ENCODE measurements at regions not wholly inside any gene's neighbourhood (a gene's known extent, or its start where the extent isn't known, plus 50 kb on each side); places are given as distances from the start of the nearest gene placed in this dataset.

DNA sequence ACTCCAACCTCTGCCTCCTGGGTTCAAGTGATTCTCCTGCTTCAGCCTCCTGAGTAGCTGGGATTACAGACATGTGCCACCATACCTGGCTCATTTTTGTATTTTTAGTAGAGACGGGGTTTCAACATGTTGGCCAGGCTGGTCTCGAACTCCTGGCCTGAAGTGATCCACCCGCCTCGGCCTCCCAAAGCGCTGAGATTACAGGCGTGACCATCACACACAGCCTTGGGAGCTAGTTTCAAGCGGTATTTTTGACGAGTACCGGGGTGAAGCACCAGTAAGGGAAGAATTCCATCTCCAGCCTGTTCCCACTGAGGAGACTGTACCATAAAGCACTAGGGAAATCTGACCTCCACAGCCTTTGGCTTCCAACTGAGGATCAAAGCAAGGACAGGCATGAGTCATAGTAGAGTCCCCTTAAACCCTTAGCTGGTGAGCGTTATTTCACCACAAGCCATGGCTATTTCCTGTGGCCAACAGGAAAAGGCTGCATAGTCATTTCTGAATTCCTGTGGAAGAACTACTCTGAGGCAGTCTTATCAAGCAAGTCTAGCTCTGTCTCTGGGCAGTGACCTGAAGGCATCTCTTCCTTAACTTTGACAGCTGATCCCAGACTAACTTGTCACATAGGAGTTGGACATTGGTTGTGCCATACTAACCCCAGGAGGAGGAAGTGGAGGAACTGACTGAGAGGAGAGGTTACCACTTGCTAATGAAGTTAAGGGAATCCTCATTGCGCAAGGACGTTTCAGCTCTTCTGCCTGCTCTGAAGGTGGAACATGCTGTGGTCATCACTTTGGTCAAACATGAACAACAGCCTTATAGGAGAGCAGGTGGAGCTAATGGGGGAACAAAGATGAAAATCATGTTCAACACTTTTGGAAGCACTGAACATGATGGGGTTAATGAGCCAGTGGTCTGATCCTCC is 85.8 kb upstream of the DMRT1 start:
- Mint-ChIP-seq H3K9me3 (no peaks in the 10 kb centered on the region), H3K4me3 (no peak overlapping the region), H3K27ac (no peak overlapping the region), H3K4me1 (ENCODE audit: low read depth) (peaks cover 16% of the 10 kb centered on the region), H3K36me3 (ENCODE audit: low read depth) (no peaks in the 10 kb centered on the region), H3K27me3 (no peaks in the 10 kb centered on the region)
- DNase-seq: peak in 2 of 14 experiments; percentile 25 to 50
- Histone ChIP-seq H3K27me3 (ENCODE audit: control insufficient read depth in 1 of 2, insufficient read depth in 2 of 2, low read length in 2 of 2) (no peaks in the 10 kb centered on the region), H3K36me3 (ENCODE audit: insufficient read depth, low read length) (no peaks in the 10 kb centered on the region), H3K9me3 (ENCODE audit: control insufficient read depth in 1 of 2, insufficient read depth in 1 of 2, low read length in 2 of 2) (no peaks in the 10 kb centered on the region), H3K4me3 (ENCODE audit: low read length) (no peak overlapping the region), H3K4me1 (ENCODE audit: insufficient read depth, low read length) (peaks cover under 1% of the 10 kb centered on the region), H3K27ac (ENCODE audit: low read depth in 1 of 2, low read length in 2 of 2) (no peak overlapping the region)
- TF ChIP-seq CTCF (IDR thresholded peaks at IDR 0.05): no peak
- intact Hi-C loops (cut with DNase I, micrococcal nuclease): no loop called here
- ChIA-PET POLR2A (no interaction called here), CTCF (no interaction called here)
- ATAC-seq (ENCODE audit: poor library complexity): no peak

DNA sequence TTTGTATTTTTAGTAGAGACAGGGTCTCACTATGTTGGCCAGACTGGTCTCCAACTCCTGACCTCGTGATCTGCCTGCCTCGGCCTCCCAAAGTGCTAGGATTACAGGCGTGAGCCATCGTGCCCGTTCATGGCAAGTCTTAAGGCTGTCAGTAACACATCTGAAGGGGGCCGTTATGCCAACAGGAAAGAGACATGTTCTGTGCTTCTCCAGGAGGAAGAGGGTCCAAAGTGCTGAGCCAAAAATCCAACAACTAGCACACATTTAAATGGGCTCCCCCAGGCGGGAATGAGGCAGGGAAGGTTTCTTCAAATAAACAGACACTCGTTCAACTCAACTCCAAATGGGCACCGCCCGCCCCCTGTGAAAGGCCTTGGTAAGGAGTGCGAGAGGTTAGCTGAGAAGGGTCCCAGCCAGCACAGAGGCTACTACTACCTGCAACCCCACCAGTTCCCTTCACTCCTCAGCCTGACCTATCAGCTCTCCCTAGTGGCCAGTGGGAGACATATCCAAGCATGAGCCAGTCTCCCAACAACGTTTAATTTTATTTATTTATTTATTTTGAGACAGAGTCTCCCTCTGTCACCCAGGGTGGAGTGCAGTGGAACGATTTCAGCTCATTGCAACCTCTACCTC is 84.1 kb upstream of the DMRT1 start:
- Histone ChIP-seq H3K36me3 (ENCODE audit: insufficient read depth, low read length) (no peaks in the 10 kb centered on the region), H3K27me3 (ENCODE audit: control insufficient read depth in 1 of 2, insufficient read depth in 2 of 2, low read length in 2 of 2) (no peaks in the 10 kb centered on the region), H3K4me3 (ENCODE audit: low read length) (no peak overlapping the region), H3K27ac (ENCODE audit: low read depth in 1 of 2, low read length in 2 of 2) (no peak overlapping the region), H3K4me1 (ENCODE audit: insufficient read depth, low read length) (no peaks in the 10 kb centered on the region), H3K9me3 (ENCODE audit: control insufficient read depth in 1 of 2, insufficient read depth in 1 of 2, low read length in 2 of 2) (no peaks in the 10 kb centered on the region)
- DNase-seq (peak in 3 of 14 experiments; percentile 12 to 23 (median 21)), ATAC-seq (ENCODE audit: poor library complexity) (no peak)
- Mint-ChIP-seq H3K36me3 (ENCODE audit: low read depth) (no peaks in the 10 kb centered on the region), H3K27me3 (no peaks in the 10 kb centered on the region), H3K27ac (no peak overlapping the region), H3K4me3 (no peak overlapping the region), H3K9me3 (no peaks in the 10 kb centered on the region), H3K4me1 (ENCODE audit: low read depth) (no peaks in the 10 kb centered on the region)
- no peak for TF ChIP-seq CTCF (IDR thresholded peaks at IDR 0.05)
- intact Hi-C loops (cut with DNase I, micrococcal nuclease): no loop called here
- ChIA-PET POLR2A (no interaction called here), CTCF (no interaction called here)

DNA sequence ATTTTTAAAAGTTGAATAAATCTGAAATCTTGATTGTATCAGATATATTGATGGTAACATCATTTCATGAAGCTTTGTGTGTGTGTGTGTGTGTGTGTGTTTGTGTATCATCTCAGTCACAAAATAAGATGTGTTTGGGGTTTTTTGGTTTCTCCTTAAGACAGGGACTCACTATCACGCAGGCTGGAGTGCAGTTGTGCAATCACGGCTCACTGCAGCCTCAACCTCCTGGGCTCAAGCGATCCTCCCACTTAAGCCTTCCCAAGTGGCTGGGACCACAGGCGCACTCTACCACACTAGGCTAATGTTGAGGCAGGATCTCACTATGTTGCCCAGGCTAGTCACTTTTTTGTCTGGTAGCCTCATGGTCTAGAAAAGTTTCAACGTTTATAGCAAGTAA is 83.4 kb upstream of the DMRT1 start:
- CTCF ChIA-PET: no interaction called here
- no peaks in the 10 kb centered on the region for H3K27me3 ChIP-seq (ENCODE audit: control insufficient read depth in 1 of 2, insufficient read depth in 2 of 2, low read length in 2 of 2)
- no peak for TF ChIP-seq CTCF (IDR thresholded peaks at IDR 0.05)
- Mint-ChIP-seq H3K27ac (no peak overlapping the region), H3K9me3 (no peaks in the 10 kb centered on the region), H3K36me3 (ENCODE audit: low read depth) (no peaks in the 10 kb centered on the region), H3K4me3 (no peak overlapping the region), H3K4me1 (ENCODE audit: low read depth) (no peaks in the 10 kb centered on the region), H3K27me3 (no peaks in the 10 kb centered on the region)
- H3K4me1 ChIP-seq (ENCODE audit: insufficient read depth, low read length): no peaks in the 10 kb centered on the region
- ATAC-seq (ENCODE audit: poor library complexity) (no peak), DNase-seq (peak in 2 of 14 experiments; percentile 10 to 22)
- no peaks in the 10 kb centered on the region for H3K36me3 ChIP-seq (ENCODE audit: insufficient read depth, low read length)
- intact Hi-C loops (cut with DNase I, micrococcal nuclease): no loop called here
- H3K4me3 ChIP-seq (ENCODE audit: low read length): no peak overlapping the region
- no peaks in the 10 kb centered on the region for H3K9me3 ChIP-seq (ENCODE audit: control insufficient read depth in 1 of 2, insufficient read depth in 1 of 2, low read length in 2 of 2)
- POLR2A ChIA-PET: no interaction called here
- no peak overlapping the region for H3K27ac ChIP-seq (ENCODE audit: low read depth in 1 of 2, low read length in 2 of 2)
